CD8-positive, alpha-beta memory T cell (primary cell): ENCODE measurements at regions not wholly inside any gene's neighbourhood (a gene's known extent, or its start where the extent isn't known, plus 50 kb on each side); places are given as distances from the start of the nearest gene placed in this dataset.

Source experiments
- CTCF ChIA-PET: fragments of 350-600 bp; sonication (Branson Sonifier 250); formaldehyde crosslinking; loops from one replicate; lab custom pipeline; 2021; ENCODE audit warnings: antibody characterized with exemption; lab: Charles Lee
- POLR2A ChIA-PET: fragments of 350-600 bp; sonication (Branson Sonifier 250); formaldehyde crosslinking; loops from one replicate; lab custom pipeline; 2021; ENCODE audit warnings: antibody characterized with exemption; lab: Charles Lee
- DNase-seq, 5 donors: peaks; one replicate each; pipeline versions ENCODE4 v3.0.0 to v3.0.0-alpha.2; 2020 to 2022; ENCODE audit warnings: mixed read lengths in 1 of 5
- H3K27ac ChIP-seq: one replicate; pipeline ENCODE4 v1.7.0; 2013; ENCODE audit warnings: low read depth, mild to moderate bottlenecking, low read length, moderate library complexity
- H3K27me3 ChIP-seq: 2 replicates; pipeline ENCODE4 v1.7.0; 2013; ENCODE audit warnings: low read length, mild to moderate bottlenecking; ENCODE audit not compliant: insufficient read depth, poor library complexity, severe bottlenecking
- H3K36me3 ChIP-seq: 2 replicates; pipeline ENCODE4 v1.7.0; 2013; ENCODE audit warnings: mild to moderate bottlenecking, low read length, moderate library complexity; ENCODE audit not compliant: insufficient read depth
- H3K4me1 ChIP-seq: 2 replicates; pipeline ENCODE4 v1.7.0; 2013; ENCODE audit warnings: mild to moderate bottlenecking, low read length, moderate library complexity; ENCODE audit not compliant: insufficient read depth
- H3K4me3 ChIP-seq: 2 replicates; pipeline ENCODE4 v1.7.0; 2013; ENCODE audit warnings: mild to moderate bottlenecking, low read length
- H3K9me3 ChIP-seq: 2 replicates; pipeline ENCODE4 v1.7.0; 2013; ENCODE audit warnings: mild to moderate bottlenecking, low read length
- H3K27ac Mint-ChIP-seq, 8 donors: one replicate each; pipeline ENCODE4 v1.8.0; 2020 to 2021; ENCODE audit warnings: mixed read lengths in 8 of 8, mild to moderate bottlenecking in 6 of 8, inconsistent platforms in 3 of 8, moderate library complexity in 3 of 8
- H3K27me3 Mint-ChIP-seq, 2 donors: one replicate each; pipeline ENCODE4 v1.8.0; 2020 to 2021; ENCODE audit warnings: mixed read lengths in 2 of 2, mild to moderate bottlenecking in 1 of 2, moderate library complexity in 1 of 2
- H3K36me3 Mint-ChIP-seq, 3 donors: one replicate each; pipeline ENCODE4 v1.8.0; 2020 to 2021; ENCODE audit warnings: mixed read lengths in 3 of 3, inconsistent platforms in 1 of 3, mild to moderate bottlenecking in 1 of 3
- H3K4me1 Mint-ChIP-seq, 3 donors: one replicate each; pipeline ENCODE4 v1.8.0; 2020 to 2021; ENCODE audit warnings: mixed read lengths in 3 of 3, inconsistent platforms in 1 of 3, mild to moderate bottlenecking in 1 of 3
- H3K4me3 Mint-ChIP-seq, 7 donors: one replicate each; pipeline ENCODE4 v1.8.0; 2020 to 2021; ENCODE audit warnings: mixed read lengths in 7 of 7, mild to moderate bottlenecking in 6 of 7, moderate library complexity in 4 of 7, inconsistent platforms in 2 of 7
- H3K9me3 Mint-ChIP-seq, 5 donors: one replicate each; pipeline ENCODE4 v1.8.0; 2020 to 2022; ENCODE audit warnings: mixed read lengths in 5 of 5, mild to moderate bottlenecking in 3 of 5, moderate library complexity in 2 of 5, inconsistent platforms in 1 of 5

DNA sequence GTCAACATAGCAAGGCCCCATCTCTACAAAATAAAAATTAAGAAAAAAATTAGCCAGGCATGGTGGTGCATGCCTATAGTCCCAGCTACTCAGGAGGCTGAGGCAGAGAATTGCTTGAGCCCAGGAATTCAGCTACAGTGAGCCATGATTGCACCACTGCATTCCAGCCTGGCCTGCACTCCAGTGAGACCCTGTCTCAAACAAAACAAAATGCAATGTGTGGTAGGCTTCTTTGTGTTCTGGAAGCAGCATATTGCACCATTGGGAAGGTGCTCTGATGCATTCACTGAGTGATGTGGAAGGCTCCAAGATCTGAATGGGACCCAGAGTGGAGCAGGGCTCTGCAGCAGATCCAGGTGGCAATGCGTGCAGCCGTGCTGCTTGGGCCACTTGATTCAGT, 99.6 kb upstream of the COG2 start:
- H3K27ac ChIP-seq: no peak overlapping the region
- Mint-ChIP-seq H3K9me3 (peaks cover 0 to 3% (median 0%) of the 10 kb centered on the region in 5 donors), H3K27me3 (peaks cover 7 to 18% of the 10 kb centered on the region in 2 donors), H3K4me1 (no peaks in the 10 kb centered on the region), H3K4me3 (no peak overlapping the region), H3K36me3 (no peaks in the 10 kb centered on the region), H3K27ac (no peak overlapping the region)
- DNase-seq: no peak
- peaks cover 3% of the 10 kb centered on the region for H3K27me3 ChIP-seq
- H3K36me3 ChIP-seq: no peaks in the 10 kb centered on the region
- no peaks in the 10 kb centered on the region for H3K4me1 ChIP-seq
- no peak overlapping the region for H3K4me3 ChIP-seq
- POLR2A ChIA-PET: no interaction called here
- CTCF ChIA-PET: no interaction called here
- H3K9me3 ChIP-seq: no peaks in the 10 kb centered on the region

DNA sequence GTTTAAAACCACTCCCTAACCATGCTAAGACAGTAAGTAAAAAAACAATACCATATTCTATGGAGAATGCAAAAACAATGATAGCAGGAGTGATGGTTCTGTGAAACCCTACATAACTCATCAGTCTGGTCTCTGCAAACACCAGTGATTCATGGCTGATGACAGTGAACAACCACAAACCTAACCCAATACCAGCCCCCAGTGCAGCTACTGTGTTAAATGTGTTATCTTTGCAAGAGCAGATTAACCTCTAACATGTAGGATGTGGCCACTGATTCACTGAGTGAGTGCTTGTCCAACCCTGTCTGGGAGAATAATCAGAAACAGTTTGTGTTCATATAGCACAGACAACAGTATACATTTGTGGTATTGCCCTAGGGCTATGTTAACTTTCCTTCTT, 100.2 kb upstream of the COG2 start:
- ChIA-PET POLR2A (no interaction called here), CTCF (no interaction called here)
- no peak overlapping the region for H3K4me3 Mint-ChIP-seq
- Histone ChIP-seq H3K4me1 (no peaks in the 10 kb centered on the region), H3K27ac (no peak overlapping the region), H3K36me3 (no peaks in the 10 kb centered on the region), H3K4me3 (no peak overlapping the region), H3K27me3 (peaks cover 3% of the 10 kb centered on the region), H3K9me3 (no peaks in the 10 kb centered on the region)
- no peaks in the 10 kb centered on the region for H3K36me3 Mint-ChIP-seq
- H3K4me1 Mint-ChIP-seq: no peaks in the 10 kb centered on the region
- no peak for DNase-seq
- peaks cover 7 to 18% of the 10 kb centered on the region in 2 donors for H3K27me3 Mint-ChIP-seq
- no peak overlapping the region for H3K27ac Mint-ChIP-seq
- H3K9me3 Mint-ChIP-seq: peaks cover 0 to 3% (median 0%) of the 10 kb centered on the region in 5 donors

DNA sequence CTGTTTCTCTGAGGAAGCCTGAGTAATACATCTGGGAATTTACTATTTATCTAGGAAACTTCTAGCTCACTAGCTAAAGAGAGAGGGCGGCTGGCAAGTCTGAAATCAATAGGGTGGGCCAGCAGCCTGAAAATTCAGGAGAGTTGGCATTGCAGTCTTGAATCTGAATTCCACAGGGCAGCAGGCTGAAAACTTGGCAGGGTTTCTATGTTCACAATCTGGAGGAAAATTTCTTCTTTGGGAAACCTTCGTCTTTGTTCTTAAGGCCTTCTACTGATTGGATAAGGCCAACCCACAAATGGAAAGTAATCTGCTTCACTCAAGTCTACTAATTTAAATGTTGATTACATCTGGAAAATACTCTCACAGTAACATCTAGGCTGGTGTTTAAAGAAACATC, 101.0 kb upstream of the COG2 start:
- H3K36me3 ChIP-seq: no peaks in the 10 kb centered on the region
- H3K27me3 Mint-ChIP-seq: peaks cover 7 to 18% of the 10 kb centered on the region in 2 donors
- no peak overlapping the region for H3K27ac Mint-ChIP-seq

DNA sequence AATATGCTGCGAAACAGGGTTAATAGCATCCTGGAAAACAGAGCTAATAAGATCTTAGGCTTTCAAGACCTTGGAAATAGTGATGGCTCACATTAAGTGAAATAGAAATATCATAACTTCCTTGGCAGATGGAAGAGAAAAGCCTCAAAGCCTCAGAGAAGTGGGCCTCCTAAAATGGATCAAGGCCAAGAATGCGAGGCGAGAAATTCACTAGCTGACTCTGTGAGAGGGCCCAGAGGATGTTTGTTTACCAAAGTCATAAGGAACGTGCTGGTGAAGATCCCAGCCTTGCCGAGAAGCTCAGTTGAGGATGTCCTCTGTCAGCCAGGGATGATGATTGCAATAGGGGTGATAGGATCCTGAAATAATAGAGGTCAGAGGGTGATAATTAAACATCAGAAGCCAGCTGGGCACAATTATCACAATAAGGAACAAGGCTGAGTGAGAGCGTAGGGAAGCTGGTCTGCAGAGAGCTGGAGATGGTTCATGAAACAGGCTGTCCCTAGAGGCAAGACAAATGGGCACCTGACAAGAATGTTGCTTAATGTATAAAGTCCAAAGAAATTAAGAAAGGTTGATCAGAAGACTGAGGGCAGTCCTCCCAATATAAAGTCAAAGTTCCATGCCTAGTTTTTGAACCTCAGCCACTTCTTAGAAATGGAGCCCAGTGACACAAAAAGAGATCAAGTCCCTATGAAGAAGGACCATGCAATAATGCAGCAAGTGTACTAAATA, 101.7 kb upstream of the COG2 start:
- peaks cover 0 to 3% (median 0%) of the 10 kb centered on the region in 5 donors for H3K9me3 Mint-ChIP-seq
- DNase-seq: no peak
- peaks cover 7 to 18% of the 10 kb centered on the region in 2 donors for H3K27me3 Mint-ChIP-seq
- CTCF ChIA-PET: no interaction called here
- H3K36me3 Mint-ChIP-seq: no peaks in the 10 kb centered on the region
- POLR2A ChIA-PET: no interaction called here
- H3K27me3 ChIP-seq: peaks cover 3% of the 10 kb centered on the region
- H3K4me3 Mint-ChIP-seq: no peak overlapping the region
- no peak overlapping the region for H3K27ac Mint-ChIP-seq
- no peaks in the 10 kb centered on the region for H3K9me3 ChIP-seq
- H3K4me3 ChIP-seq: no peak overlapping the region
- no peaks in the 10 kb centered on the region for H3K4me1 ChIP-seq
- no peak overlapping the region for H3K27ac ChIP-seq
- H3K36me3 ChIP-seq: no peaks in the 10 kb centered on the region
- H3K4me1 Mint-ChIP-seq: no peaks in the 10 kb centered on the region

More for the DNA sequence above, 101.0 kb upstream of the COG2 start:
- H3K9me3 ChIP-seq: no peaks in the 10 kb centered on the region
- no peaks in the 10 kb centered on the region for H3K4me1 Mint-ChIP-seq
- H3K4me1 ChIP-seq: no peaks in the 10 kb centered on the region
- H3K4me3 ChIP-seq: no peak overlapping the region
- no peak overlapping the region for H3K27ac ChIP-seq
- ChIA-PET POLR2A (no interaction called here), CTCF (no interaction called here)
- no peaks in the 10 kb centered on the region for H3K36me3 Mint-ChIP-seq
- DNase-seq: no peak
- peaks cover 0 to 3% (median 0%) of the 10 kb centered on the region in 5 donors for H3K9me3 Mint-ChIP-seq
- no peak overlapping the region for H3K4me3 Mint-ChIP-seq
- H3K27me3 ChIP-seq: peaks cover 3% of the 10 kb centered on the region

DNA sequence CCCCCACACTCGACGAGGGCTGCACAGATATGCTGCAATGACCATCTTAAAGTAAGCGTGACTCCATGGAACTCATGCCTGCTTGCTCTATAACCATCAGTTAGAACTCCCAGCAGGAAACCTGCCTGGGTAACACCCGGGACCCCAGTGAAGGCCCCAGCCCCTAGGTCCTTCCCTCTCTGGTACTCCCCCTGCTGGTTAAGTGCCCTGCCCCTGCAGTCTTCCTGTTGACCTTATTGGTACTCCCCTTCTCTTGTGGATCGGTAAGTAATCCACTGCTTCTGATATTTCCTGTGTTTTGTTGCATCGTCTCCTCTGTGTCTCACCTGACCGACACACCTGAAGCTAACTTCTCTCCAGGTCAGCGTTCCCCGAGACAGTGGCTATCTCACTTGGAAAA, 104.8 kb upstream of the COG2 start:
- CTCF ChIA-PET: no interaction called here
- no peaks in the 10 kb centered on the region for H3K36me3 Mint-ChIP-seq
- no peak overlapping the region for H3K27ac Mint-ChIP-seq
- no peaks in the 10 kb centered on the region for H3K4me1 Mint-ChIP-seq
- H3K4me3 Mint-ChIP-seq: no peak overlapping the region
- Histone ChIP-seq H3K27me3 (peaks cover 3% of the 10 kb centered on the region), H3K9me3 (no peaks in the 10 kb centered on the region), H3K27ac (no peak overlapping the region), H3K4me1 (no peaks in the 10 kb centered on the region), H3K4me3 (no peak overlapping the region), H3K36me3 (no peaks in the 10 kb centered on the region)
- peaks cover 7 to 11% (median 9%) of the 10 kb centered on the region in 5 donors for H3K9me3 Mint-ChIP-seq
- no peak for DNase-seq
- peaks cover 11 to 18% of the 10 kb centered on the region in 2 donors for H3K27me3 Mint-ChIP-seq
- POLR2A ChIA-PET: no interaction called here

DNA sequence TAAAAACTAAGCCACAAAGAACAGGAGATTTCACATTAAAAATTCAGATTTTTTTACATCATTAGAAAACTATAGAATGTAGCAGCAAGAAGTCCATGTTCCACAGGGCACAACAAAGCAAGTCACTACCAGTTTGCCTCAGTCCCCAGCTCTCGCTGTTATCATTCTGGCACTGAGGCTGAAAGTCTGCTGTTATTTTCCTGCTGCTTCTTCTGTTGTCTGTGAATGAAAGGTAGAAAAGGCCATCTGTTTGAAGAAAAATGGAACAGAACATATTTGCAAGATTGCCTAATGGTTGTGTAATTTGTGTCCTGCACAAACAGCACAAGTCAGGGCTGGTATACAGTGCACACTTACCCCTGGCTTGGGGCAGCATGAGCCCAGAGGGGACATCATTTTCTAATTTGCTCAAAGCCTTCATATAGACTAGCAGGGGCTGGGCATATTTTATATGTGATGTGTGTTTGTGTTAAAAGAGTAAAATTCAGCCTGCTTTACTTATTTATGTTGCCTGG, 105.6 kb upstream of the COG2 start:
- no peak overlapping the region for H3K27ac ChIP-seq
- no peak for DNase-seq
- no peak overlapping the region for H3K4me3 ChIP-seq
- H3K27me3 Mint-ChIP-seq: peaks cover 13 to 18% of the 10 kb centered on the region in 2 donors
- H3K4me1 Mint-ChIP-seq: no peaks in the 10 kb centered on the region
- H3K27ac Mint-ChIP-seq: no peak overlapping the region
- no peaks in the 10 kb centered on the region for H3K4me1 ChIP-seq
- peaks cover 7 to 11% (median 9%) of the 10 kb centered on the region in 5 donors for H3K9me3 Mint-ChIP-seq
- H3K36me3 Mint-ChIP-seq: no peaks in the 10 kb centered on the region
- no peaks in the 10 kb centered on the region for H3K9me3 ChIP-seq
- no peak overlapping the region for H3K4me3 Mint-ChIP-seq
- H3K36me3 ChIP-seq: no peaks in the 10 kb centered on the region
- H3K27me3 ChIP-seq: peaks cover 3% of the 10 kb centered on the region
- ChIA-PET POLR2A (no interaction called here), CTCF (no interaction called here)

DNA sequence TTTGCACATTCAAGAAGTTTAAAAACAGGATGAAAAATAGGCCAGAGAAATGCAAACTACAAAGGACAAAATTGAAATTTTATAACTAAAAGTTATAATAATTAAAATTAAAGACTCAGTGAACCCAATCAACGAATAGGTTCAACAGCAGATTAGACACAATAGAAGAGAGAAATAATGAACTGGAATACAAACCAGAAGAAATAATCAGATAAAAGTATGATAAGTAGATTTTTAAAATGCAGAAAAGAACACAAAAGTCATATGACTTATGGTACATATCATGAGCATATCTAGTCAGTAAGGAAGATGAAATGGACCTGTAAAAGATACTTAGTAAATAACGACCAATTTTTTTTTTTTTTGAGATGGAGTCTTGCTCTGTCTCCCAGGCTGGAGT, 108.1 kb upstream of the COG2 start:
- Histone ChIP-seq H3K4me1 (no peaks in the 10 kb centered on the region), H3K36me3 (no peaks in the 10 kb centered on the region), H3K4me3 (no peak overlapping the region), H3K27me3 (peaks cover 3% of the 10 kb centered on the region), H3K9me3 (no peaks in the 10 kb centered on the region), H3K27ac (no peak overlapping the region)
- H3K27ac Mint-ChIP-seq: no peak overlapping the region
- H3K36me3 Mint-ChIP-seq: no peaks in the 10 kb centered on the region
- ChIA-PET POLR2A (no interaction called here), CTCF (no interaction called here)
- no peak overlapping the region for H3K4me3 Mint-ChIP-seq
- no peak for DNase-seq
- no peaks in the 10 kb centered on the region for H3K4me1 Mint-ChIP-seq
- peaks cover 17 to 27% of the 10 kb centered on the region in 2 donors for H3K27me3 Mint-ChIP-seq
- peaks cover 7 to 15% (median 10%) of the 10 kb centered on the region in 5 donors for H3K9me3 Mint-ChIP-seq

DNA sequence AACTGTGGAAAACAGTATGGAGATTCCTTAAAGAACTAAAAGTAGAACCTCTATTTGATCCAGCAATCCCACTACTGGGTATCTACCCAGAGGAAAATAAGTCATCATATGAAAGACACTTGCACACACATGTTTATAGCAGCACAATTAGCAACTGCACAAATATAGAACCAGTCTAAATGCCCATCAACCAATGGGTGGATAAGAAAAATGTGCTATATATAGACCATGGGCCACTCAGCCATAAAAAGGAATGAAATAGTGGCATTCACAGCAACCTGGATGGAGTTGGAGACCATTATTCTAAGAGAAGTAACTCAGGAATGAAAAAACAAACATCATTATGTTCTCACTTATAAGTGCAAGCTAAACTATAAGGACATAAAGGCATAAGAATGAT, 105.0 kb upstream of the PGBD5 start:
- no peaks in the 10 kb centered on the region for H3K4me1 ChIP-seq

More for the DNA sequence above, 105.0 kb upstream of the PGBD5 start:
- H3K27ac ChIP-seq: no peak overlapping the region
- no peaks in the 10 kb centered on the region for H3K36me3 ChIP-seq
- H3K36me3 Mint-ChIP-seq: peaks cover 0 to under 1% (median 0%) of the 10 kb centered on the region in 3 donors
- H3K4me3 Mint-ChIP-seq: no peak overlapping the region
- no peak overlapping the region for H3K4me3 ChIP-seq
- H3K27me3 ChIP-seq: no peaks in the 10 kb centered on the region
- POLR2A ChIA-PET: no interaction called here
- no peaks in the 10 kb centered on the region for H3K9me3 ChIP-seq
- peaks cover 7 to 16% (median 10%) of the 10 kb centered on the region in 5 donors for H3K9me3 Mint-ChIP-seq
- CTCF ChIA-PET: no interaction called here
- peaks cover 18 to 34% of the 10 kb centered on the region in 2 donors for H3K27me3 Mint-ChIP-seq
- H3K27ac Mint-ChIP-seq: no peak overlapping the region
- H3K4me1 Mint-ChIP-seq: no peaks in the 10 kb centered on the region
- no peak for DNase-seq
